A673 (cell line): ENCODE measurements at regions not wholly inside any gene's neighbourhood (a gene's known extent, or its start where the extent isn't known, plus 50 kb on each side); places are given as distances from the start of the nearest gene placed in this dataset.

ENCODE experiments used
- BruUV-seq: library from RNA; stranded (reverse); fragments of 400-500 nt; replicated peaks from 2 replicates; lab custom pipeline; 2021; lab: Mats Ljungman, UMichigan
- CTCF ChIA-PET: fragments of 300-600 bp; sonication (Branson Sonifier 250); formaldehyde crosslinking; loops from one replicate; lab custom pipeline; 2022; ENCODE audit warnings: antibody characterized with exemption; lab: Charles Lee
- POLR2A ChIA-PET: fragments of 300-600 bp; sonication (Branson Sonifier 250); formaldehyde crosslinking; loops from one replicate; lab custom pipeline; 2022; ENCODE audit warnings: antibody characterized with exemption; ENCODE audit not compliant: low non-redundant PET; lab: Charles Lee
- DNase-seq: peaks from one replicate; pipeline ENCODE4 v3.0.0-alpha.2; 2015; ENCODE audit warnings: low spot score
- H3K27ac ChIP-seq: fragments of 200-600 bp; sonication (generic); 2 replicates; pipeline ENCODE4 v1.5.1; 2016; ENCODE audit warnings: mixed run types, low read depth, mild to moderate bottlenecking, mixed read lengths, antibody characterized with exemption, low read length; ENCODE audit not compliant: poor library complexity, severe bottlenecking
- H3K27me3 ChIP-seq: fragments of 200-600 bp; sonication (generic); replicated peaks from 2 replicates; pipeline ENCODE4 v1.6.1; 2017; ENCODE audit warnings: mixed run types, low read depth, mild to moderate bottlenecking, mixed read lengths, antibody characterized with exemption, low read length; ENCODE audit not compliant: insufficient read depth, poor library complexity
- H3K36me3 ChIP-seq: fragments of 200-600 bp; sonication (generic); 2 replicates; pipeline ENCODE4 v1.6.1; 2016; ENCODE audit warnings: mixed run types, mild to moderate bottlenecking, mixed read lengths, antibody characterized with exemption, low read length; ENCODE audit not compliant: insufficient read depth, poor library complexity, severe bottlenecking
- H3K4me1 ChIP-seq: fragments of 200-600 bp; sonication (generic); 2 replicates; pipeline ENCODE4 v1.6.1; 2017; ENCODE audit warnings: mixed run types, mild to moderate bottlenecking, mixed read lengths, antibody characterized with exemption, low read length; ENCODE audit not compliant: insufficient read depth, poor library complexity, severe bottlenecking
- H3K4me3 ChIP-seq: fragments of 200-600 bp; sonication (generic); 2 replicates; pipeline ENCODE4 v1.5.1; 2016; ENCODE audit warnings: low read depth, mixed run types, mild to moderate bottlenecking, mixed read lengths, low read length; ENCODE audit not compliant: poor library complexity, severe bottlenecking
- H3K9me3 ChIP-seq: fragments of 200-600 bp; sonication (generic); 2 replicates; pipeline ENCODE4 v1.6.1; 2016; ENCODE audit warnings: mixed run types, low read depth, mild to moderate bottlenecking, mixed read lengths, antibody characterized with exemption, low read length; ENCODE audit not compliant: poor library complexity, severe bottlenecking
- CTCF ChIP-seq: fragments of 300-800, 200-600 bp; sonication (generic); conservative IDR thresholded peaks from 2 replicates; pipeline ENCODE4 v1.5.1; 2017; ENCODE audit warnings: low read depth, mild to moderate bottlenecking, antibody characterized with exemption, low read length, moderate library complexity, mixed read lengths
- EZH2 ChIP-seq: fragments of 200-600 bp; sonication (generic); IDR thresholded peaks from 2 replicates; pipeline ENCODE4 v1.6.1; 2017; ENCODE audit warnings: borderline replicate concordance, low read depth, mild to moderate bottlenecking, mixed read lengths, antibody characterized with exemption, low read length; ENCODE audit not compliant: poor library complexity, severe bottlenecking
- intact Hi-C: fragments of 100-400 bp; cut with micrococcal nuclease; formaldehyde crosslinking; loops from one replicate; pipeline ENCODE4 v1.10.0; 2022; ENCODE audit not compliant: unreplicated experiment

- POLR2A ChIA-PET, result no interaction called here
- H3K9me3 ChIP-seq, result no peaks in the 10 kb centered on the region
- peaks cover 13% of the 10 kb centered on the region for H3K4me1 ChIP-seq
- CTCF ChIA-PET, result interaction anchor here (0.6 to 0.7 kb wide), 3 partner anchors 31 to 285 kb away, joined by 4 to 9 read pairs (median 5); no protein-coding TSS in a partner anchor
- intact Hi-C loops, result no loop called here
- no TSS peak for BruUV-seq
- no peak overlapping the region for H3K4me3 ChIP-seq
- H3K36me3 ChIP-seq, result no peaks in the 10 kb centered on the region
- H3K27ac ChIP-seq, result no peak overlapping the region
- H3K27me3 ChIP-seq, result no peaks in the 10 kb centered on the region
- no peak for DNase-seq
- TF ChIP-seq CTCF (no peak), EZH2 (no peak)
These were observed 59.5 kb upstream of the HECTD2 start for GRCh38 chr10:91350651-91351081.

- Histone ChIP-seq H3K27ac (no peak overlapping the region), H3K4me1 (peaks cover 13% of the 10 kb centered on the region), H3K36me3 (no peaks in the 10 kb centered on the region), H3K9me3 (no peaks in the 10 kb centered on the region), H3K4me3 (no peak overlapping the region), H3K27me3 (peaks cover 2% of the 10 kb centered on the region)
- no peak for DNase-seq
- intact Hi-C loops, result no loop called here
- ChIA-PET POLR2A (no interaction called here), CTCF (no interaction called here)
- TF ChIP-seq CTCF, result no peak
- no peak for TF ChIP-seq EZH2
- no TSS peak for BruUV-seq
These were observed 57.4 kb upstream of the HECTD2 start for GRCh38 chr10:91352760-91353159.

GRCh38 chr10:91354166-91355075, 55.7 kb upstream of the HECTD2 start:
- ChIA-PET POLR2A (no interaction called here), CTCF (no interaction called here)
- TF ChIP-seq EZH2, result no peak
- no peak for TF ChIP-seq CTCF
- Histone ChIP-seq H3K27me3 (peaks cover 8% of the 10 kb centered on the region), H3K36me3 (no peaks in the 10 kb centered on the region), H3K4me3 (no peak overlapping the region), H3K27ac (no peak overlapping the region), H3K9me3 (no peaks in the 10 kb centered on the region), H3K4me1 (peaks cover 13% of the 10 kb centered on the region)
- no peak for DNase-seq
- intact Hi-C loops, result no loop called here
- no TSS peak for BruUV-seq
